HG03432 (cell line): ENCODE measurements at regions not wholly inside any gene's neighbourhood (a gene's known extent, or its start where the extent isn't known, plus 50 kb on each side); places are given as distances from the start of the nearest gene placed in this dataset.

Experiments used
- ATAC-seq: cut with Tn5 transposase; IDR thresholded peaks from one replicate; pipeline ENCODE4 v1.9.1; 2021; ENCODE audit warnings: mild to moderate bottlenecking, moderate library complexity; ENCODE audit not compliant: unreplicated experiment

DNA sequence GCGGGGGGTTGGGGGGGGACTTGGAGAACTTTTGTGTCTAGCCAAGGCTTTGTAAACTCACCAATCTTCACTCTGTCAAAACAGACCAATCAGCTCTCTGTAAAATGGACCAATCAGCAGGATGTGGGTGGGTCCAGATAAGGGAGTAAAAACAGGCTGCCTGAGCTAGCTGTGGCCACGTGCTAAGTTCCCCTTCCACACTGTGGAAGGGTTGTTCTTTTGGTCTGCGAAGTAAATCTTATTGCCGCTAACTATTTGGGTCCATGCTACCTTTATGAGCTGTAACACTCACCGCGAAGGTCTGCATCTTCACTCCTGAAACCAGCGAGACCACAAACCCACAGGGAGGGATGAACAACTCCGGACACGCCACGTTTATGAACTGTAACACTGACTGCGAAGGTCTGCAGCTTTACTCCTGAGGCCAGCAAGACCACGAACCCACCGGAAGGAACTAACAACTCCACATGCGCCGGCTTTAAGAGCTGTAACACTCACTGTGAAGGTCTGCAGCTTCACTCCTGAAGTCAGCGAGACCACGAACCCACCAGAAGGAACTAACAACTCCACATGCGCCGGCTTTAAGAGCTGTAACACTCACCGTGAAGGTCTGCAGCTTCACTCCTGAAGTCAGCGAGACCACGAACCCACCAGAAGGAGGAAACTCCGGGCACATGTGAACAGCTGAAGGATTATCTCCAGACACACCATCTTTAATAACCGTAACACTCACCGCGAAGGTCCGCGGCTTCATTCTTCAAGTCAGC is 186.6 kb downstream of the ID4 start:
- ATAC-seq, result peak; percentile 85

DNA sequence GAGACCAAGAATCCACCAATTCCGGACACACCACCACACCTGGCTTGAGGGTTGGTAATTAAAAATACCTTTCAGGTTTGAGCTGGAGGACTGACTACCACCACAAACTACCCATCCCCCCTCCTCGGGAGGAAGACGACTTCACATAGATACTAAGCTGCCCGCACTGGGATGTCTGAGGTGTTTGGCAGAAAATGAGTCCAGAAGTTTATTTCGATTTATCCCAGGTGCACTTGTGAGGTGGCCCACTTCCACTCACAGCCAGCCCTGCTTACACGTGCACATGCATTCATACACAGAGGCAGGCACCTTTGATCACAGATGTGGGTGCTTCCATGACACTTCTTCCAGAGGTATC is 187.1 kb downstream of the ID4 start:
- peak; percentile 22 for ATAC-seq

DNA sequence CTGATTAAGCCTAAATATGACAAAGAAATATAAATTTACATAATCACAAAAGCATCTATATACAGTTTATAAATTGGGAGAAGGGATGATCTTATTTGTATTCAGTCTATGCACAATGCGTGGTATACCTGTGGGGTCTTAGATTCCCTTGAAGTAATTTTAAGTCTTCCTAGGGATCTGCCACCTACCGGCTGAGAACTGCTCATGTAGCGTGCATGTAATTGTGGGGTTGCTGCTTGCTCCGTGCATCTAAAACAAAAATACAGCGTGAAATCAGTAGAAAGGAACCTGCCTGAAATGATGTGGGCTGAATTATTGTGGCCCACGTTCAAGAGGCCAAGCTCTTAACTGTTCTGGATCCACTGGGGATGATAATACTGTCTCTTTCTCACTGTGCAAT is 187.3 kb downstream of the MBOAT1 start:
- ATAC-seq, result no peak

DNA sequence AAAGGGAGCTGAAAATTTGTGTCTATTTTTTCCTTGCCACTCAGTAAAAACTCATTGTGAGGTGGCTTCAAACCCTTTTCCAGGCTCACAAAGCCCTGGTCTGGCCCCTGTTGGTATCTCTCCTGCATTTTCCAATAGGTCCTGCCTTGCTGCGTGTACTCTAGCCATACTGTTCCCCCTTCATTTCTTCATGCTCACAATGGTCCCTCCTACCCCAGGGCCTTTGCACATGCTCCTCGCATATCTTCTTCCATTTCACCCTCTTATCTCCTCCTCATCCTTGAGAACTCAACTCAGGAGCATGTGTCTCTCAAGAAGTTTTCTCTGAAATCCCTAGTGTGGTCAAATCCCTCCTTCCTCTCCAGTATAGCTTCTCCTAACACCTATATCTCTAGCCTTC is 186.6 kb downstream of the MBOAT1 start:
- ATAC-seq, result no peak

DNA sequence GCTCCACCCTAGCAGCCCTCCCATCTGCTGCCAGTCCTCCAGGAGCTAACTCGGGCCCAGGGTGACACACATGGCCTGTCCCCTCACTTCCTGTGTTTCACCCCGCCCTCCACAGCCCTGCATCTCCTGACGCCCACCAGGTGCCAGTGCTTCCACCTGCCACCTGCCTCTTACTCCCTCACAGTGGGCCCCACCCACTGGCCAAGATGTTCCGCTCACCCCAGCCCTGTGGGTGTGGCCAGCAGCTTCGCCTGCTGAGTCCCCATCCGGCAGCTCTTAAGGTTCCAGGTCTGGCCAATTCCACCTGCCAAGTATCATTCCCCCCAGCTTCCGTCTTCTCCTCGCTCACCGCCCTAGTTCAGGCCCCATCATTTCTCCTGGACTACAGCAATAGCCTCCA is 184.1 kb downstream of the MBOAT1 start:
- ATAC-seq, result no peak

DNA sequence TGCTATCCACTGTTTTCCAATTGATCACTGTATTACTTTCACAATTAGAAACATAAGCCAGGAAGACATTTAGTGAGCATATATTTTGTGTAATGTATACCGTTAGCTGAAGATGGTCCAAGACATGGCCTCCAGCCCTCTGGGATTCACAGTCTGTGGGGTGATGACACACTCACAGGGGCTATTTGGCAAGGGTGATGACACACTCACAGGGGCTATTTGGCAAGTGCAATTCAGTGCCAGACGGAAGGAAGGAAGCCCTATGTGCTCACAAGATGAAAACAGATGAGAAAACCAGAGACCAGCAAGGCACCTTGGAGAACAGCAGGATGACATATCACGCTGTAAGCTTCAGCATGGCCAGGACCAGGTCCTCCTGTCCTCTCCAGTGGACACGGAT is 183.7 kb downstream of the MBOAT1 start:
- no peak for ATAC-seq

DNA sequence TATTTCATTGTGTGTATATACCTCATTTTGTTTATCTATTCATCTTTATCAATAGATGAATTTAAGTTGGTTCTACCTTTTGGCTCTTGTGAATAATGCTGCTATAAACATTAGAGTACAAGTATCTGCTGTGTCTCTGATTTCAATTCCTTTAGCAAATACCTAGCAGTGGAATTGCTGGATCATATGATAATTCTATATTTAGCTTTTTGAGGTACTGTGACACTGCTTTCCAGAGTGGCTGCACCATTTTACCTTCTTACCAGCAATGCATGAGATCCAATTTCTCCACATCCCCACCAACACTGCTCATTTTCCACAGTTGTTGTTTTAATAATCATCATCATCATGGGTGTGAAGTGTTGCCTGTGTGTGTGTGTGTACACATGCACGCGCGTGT is 182.3 kb downstream of the MBOAT1 start:
- no peak for ATAC-seq

DNA sequence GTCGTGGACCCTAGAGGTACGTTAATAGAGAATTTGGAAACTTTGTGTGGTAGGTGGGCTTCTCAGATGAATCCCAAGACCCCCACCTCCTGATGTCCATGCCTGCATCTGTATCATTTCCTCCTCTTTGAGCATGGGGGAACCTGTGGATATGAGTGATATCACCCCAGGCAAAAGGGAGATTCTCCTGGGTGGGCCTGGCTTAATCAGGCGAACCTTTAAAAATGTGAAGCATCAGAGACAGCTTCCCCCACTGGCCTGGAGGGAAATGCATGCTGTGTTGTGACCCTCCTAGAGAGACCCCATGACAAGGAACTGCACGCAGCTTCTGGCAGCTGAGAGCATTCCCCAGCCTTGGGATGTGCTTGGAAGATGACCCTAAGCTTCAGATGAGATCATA is 180.9 kb downstream of the MBOAT1 start:
- no peak for ATAC-seq

DNA sequence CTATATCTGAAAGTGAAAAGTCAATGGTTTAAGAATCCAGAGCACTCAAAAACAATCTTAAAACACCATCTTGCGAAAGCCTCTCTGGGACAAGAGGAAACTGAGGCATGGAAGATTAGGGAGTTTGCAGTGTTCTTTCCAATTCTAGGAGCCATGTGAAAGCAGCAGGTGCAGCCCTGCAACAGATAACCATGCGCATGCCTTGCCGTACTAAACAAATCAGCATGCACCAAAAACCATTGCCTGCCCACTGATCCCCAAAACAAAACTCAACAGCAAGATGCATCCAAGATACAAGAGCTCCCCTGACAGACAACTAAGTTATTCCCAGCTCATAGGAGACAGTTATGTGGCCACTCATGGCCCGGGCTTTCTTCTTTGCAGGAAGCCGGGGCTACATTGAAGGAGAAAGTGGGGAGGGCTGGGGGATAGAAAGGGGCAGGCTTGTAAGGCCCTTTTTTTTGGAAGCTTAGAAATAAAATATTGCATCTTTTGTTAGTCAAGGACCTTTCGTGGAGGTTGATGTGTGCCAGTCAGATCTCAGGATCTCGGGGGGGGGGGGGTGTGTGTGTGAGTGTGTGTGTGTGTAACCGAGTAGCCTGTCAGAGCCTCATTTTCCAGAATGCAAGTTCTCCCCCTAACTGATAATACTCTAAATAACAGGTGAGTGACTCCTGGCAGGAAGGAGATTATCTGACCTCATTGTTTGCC is 178.4 kb downstream of the MBOAT1 start:
- no peak for ATAC-seq

DNA sequence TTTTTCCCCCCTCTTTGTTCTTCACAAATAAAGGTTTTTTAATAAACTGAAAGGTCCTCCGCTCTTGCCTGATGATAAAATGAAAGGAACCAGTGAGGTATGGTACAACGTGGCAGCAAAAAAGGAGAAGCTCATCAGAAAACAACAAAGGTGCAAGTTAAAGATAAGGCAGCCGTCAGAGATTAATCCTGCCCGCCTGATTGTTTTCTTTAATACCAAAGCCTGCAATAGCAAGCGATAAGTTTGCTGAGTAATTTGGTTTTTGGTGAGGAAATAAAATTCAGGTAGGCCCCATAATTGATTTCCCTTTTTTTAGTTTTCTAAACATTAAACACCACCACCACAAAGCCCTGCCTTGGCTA is 177.9 kb downstream of the MBOAT1 start:
- ATAC-seq, result no peak

DNA sequence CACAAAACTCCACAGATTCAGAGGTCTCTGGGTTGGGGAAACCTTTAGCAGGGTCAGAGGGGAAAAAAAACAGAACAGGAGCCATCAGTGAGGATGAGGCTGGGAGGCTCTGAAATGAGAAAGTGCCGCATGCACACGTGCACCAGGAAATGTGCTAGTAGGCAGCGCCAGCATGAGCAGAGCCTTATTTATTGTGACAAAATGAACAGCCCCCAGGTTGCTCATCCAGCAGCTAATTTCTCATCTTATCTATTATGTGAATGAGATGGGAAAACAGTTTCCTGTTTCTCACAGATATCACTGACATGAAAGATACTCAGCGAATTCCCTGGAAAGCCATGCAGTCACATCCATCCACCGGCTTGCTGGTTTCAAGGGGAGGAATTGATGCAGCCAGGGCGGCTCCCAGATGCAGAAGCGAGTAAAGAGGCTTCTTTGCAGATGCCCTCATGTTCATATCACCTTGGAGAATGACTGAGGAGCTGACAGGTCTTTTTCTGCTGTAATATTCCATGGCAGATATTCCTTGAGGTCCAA is 176.1 kb downstream of the MBOAT1 start:
- ATAC-seq, result no peak

DNA sequence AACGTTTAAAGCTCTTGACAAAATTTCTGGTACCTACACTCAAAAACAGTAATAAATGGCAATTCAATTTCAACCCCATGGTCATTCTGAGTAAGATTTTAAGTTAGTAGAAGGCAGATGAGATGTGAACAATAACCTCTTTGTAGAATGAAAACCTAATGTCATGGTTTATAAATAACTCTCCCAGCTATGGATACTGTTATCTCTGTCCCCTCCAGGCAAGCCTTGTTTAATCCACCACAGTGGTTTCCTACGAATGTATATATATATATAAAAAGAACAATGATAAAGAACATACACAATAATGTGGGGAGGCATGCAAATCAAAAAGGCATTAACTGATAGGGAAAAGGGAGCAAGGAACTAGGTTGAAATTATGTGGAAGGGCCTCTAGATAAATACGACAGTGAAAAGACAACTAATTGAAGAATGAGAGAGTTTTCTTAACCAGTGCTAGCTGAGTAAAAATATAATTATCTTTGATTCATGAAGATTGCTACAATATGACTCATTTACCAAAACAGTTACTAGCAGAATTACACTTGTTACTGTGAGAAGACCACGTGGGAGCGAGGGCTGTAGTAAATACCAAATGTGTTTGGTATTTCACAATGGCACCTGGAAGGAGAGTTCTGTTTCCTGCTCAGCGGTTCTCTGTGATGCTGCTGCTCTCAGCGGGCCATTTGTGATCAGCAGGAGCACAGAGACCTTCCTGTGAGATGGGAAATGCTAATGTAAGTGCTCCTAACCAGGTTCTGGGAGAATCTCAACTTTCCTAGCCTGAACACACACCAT is 173.7 kb downstream of the MBOAT1 start:
- ATAC-seq, result no peak

DNA sequence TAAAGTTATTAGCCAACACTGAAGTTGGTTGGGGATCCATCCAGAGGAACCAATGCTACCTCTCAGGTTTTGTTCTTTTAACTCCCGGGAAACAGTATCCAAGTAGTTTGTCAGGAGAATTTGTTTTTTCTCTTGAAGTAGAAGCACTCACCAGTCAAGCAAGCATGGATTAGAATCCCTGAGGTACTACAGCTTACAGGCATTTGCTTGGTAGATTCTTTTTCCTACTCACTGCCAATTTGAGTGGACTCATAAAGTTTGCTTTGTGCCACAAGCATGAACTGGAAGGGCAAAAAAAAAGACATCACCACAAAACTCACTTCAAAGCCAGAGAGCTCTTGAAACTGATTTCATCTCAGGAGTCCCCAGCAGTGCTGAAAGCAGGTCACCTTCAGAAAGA is 167.4 kb downstream of the MBOAT1 start:
- ATAC-seq, result no peak
